ENCODE measurements at regions not wholly inside any gene's neighbourhood (a gene's known extent, or its start where the extent isn't known, plus 50 kb on each side); places are given as distances from the start of the nearest gene placed in this dataset.

GRCh38 chr2:212694398-212694797 lies 155.8 kb upstream of the ERBB4 start:
- H3K4me3 Mint-ChIP-seq, result no peak overlapping the region
- no peaks in the 10 kb centered on the region for H3K36me3 Mint-ChIP-seq (ENCODE audit: low read depth)
- H3K4me1 Mint-ChIP-seq, result no peaks in the 10 kb centered on the region
- no peak overlapping the region for H3K27ac ChIP-seq (ENCODE audit: low read depth)
- no peak for DNase-seq (ENCODE audit: low spot score)
- no peak for ATAC-seq
- H3K4me3 ChIP-seq, result no peak overlapping the region
- H3K27me3 Mint-ChIP-seq (ENCODE audit: insufficient read depth, low read depth, poor library complexity), result peaks cover 5% of the 10 kb centered on the region
- no peaks in the 10 kb centered on the region for H3K4me1 ChIP-seq (ENCODE audit: insufficient read depth)
- H3K9me2 ChIP-seq (ENCODE audit: insufficient read depth), result no peaks in the 10 kb centered on the region
- H3K79me2 ChIP-seq (replicated peaks; ENCODE audit: insufficient read depth), result no peaks in the 10 kb centered on the region
- H3K9me3 Mint-ChIP-seq, result no peaks in the 10 kb centered on the region
- no peak overlapping the region for H2AFZ ChIP-seq
- no peak for TF ChIP-seq ETS1 (IDR thresholded peaks at IDR 0.05)
- no peak for TF ChIP-seq POLR2AphosphoS5 (IDR thresholded peaks at IDR 0.05; ENCODE audit: low read depth)
- TF ChIP-seq ZNF331 (CRISPR knock-in tag; IDR thresholded peaks at IDR 0.05; ENCODE audit: low read depth), result no peak
- no peak for TF ChIP-seq CREB1 (CRISPR knock-in tag; IDR thresholded peaks at IDR 0.05; ENCODE audit: low read depth)
- no peak for TF ChIP-seq ZNF114 (CRISPR knock-in tag; IDR thresholded peaks at IDR 0.05)
- no peak for TF ChIP-seq JUNB (IDR thresholded peaks at IDR 0.05; ENCODE audit: unreplicated experiment)
- no peak for TF ChIP-seq CTCF (conservative IDR thresholded peaks at IDR 0.05; ENCODE audit: low read depth in 2 of 2)
- TF ChIP-seq, protein P1, sequence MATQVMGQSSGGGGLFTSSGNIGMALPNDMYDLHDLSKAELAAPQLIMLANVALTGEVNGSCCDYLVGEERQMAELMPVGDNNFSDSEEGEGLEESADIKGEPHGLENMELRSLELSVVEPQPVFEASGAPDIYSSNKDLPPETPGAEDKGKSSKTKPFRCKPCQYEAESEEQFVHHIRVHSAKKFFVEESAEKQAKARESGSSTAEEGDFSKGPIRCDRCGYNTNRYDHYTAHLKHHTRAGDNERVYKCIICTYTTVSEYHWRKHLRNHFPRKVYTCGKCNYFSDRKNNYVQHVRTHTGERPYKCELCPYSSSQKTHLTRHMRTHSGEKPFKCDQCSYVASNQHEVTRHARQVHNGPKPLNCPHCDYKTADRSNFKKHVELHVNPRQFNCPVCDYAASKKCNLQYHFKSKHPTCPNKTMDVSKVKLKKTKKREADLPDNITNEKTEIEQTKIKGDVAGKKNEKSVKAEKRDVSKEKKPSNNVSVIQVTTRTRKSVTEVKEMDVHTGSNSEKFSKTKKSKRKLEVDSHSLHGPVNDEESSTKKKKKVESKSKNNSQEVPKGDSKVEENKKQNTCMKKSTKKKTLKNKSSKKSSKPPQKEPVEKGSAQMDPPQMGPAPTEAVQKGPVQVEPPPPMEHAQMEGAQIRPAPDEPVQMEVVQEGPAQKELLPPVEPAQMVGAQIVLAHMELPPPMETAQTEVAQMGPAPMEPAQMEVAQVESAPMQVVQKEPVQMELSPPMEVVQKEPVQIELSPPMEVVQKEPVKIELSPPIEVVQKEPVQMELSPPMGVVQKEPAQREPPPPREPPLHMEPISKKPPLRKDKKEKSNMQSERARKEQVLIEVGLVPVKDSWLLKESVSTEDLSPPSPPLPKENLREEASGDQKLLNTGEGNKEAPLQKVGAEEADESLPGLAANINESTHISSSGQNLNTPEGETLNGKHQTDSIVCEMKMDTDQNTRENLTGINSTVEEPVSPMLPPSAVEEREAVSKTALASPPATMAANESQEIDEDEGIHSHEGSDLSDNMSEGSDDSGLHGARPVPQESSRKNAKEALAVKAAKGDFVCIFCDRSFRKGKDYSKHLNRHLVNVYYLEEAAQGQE (IDR thresholded peaks at IDR 0.05; ENCODE audit: unreplicated experiment), result no peak
- no peak for TF ChIP-seq NANOG (IDR thresholded peaks at IDR 0.05; ENCODE audit: borderline replicate concordance)
- TF ChIP-seq STAT1 (IDR thresholded peaks at IDR 0.05; ENCODE audit: unreplicated experiment), result no peak
- TF ChIP-seq EZH2phosphoT487 (IDR thresholded peaks at IDR 0.05; ENCODE audit: unreplicated experiment), result no peak
- TF ChIP-seq, protein P2, sequence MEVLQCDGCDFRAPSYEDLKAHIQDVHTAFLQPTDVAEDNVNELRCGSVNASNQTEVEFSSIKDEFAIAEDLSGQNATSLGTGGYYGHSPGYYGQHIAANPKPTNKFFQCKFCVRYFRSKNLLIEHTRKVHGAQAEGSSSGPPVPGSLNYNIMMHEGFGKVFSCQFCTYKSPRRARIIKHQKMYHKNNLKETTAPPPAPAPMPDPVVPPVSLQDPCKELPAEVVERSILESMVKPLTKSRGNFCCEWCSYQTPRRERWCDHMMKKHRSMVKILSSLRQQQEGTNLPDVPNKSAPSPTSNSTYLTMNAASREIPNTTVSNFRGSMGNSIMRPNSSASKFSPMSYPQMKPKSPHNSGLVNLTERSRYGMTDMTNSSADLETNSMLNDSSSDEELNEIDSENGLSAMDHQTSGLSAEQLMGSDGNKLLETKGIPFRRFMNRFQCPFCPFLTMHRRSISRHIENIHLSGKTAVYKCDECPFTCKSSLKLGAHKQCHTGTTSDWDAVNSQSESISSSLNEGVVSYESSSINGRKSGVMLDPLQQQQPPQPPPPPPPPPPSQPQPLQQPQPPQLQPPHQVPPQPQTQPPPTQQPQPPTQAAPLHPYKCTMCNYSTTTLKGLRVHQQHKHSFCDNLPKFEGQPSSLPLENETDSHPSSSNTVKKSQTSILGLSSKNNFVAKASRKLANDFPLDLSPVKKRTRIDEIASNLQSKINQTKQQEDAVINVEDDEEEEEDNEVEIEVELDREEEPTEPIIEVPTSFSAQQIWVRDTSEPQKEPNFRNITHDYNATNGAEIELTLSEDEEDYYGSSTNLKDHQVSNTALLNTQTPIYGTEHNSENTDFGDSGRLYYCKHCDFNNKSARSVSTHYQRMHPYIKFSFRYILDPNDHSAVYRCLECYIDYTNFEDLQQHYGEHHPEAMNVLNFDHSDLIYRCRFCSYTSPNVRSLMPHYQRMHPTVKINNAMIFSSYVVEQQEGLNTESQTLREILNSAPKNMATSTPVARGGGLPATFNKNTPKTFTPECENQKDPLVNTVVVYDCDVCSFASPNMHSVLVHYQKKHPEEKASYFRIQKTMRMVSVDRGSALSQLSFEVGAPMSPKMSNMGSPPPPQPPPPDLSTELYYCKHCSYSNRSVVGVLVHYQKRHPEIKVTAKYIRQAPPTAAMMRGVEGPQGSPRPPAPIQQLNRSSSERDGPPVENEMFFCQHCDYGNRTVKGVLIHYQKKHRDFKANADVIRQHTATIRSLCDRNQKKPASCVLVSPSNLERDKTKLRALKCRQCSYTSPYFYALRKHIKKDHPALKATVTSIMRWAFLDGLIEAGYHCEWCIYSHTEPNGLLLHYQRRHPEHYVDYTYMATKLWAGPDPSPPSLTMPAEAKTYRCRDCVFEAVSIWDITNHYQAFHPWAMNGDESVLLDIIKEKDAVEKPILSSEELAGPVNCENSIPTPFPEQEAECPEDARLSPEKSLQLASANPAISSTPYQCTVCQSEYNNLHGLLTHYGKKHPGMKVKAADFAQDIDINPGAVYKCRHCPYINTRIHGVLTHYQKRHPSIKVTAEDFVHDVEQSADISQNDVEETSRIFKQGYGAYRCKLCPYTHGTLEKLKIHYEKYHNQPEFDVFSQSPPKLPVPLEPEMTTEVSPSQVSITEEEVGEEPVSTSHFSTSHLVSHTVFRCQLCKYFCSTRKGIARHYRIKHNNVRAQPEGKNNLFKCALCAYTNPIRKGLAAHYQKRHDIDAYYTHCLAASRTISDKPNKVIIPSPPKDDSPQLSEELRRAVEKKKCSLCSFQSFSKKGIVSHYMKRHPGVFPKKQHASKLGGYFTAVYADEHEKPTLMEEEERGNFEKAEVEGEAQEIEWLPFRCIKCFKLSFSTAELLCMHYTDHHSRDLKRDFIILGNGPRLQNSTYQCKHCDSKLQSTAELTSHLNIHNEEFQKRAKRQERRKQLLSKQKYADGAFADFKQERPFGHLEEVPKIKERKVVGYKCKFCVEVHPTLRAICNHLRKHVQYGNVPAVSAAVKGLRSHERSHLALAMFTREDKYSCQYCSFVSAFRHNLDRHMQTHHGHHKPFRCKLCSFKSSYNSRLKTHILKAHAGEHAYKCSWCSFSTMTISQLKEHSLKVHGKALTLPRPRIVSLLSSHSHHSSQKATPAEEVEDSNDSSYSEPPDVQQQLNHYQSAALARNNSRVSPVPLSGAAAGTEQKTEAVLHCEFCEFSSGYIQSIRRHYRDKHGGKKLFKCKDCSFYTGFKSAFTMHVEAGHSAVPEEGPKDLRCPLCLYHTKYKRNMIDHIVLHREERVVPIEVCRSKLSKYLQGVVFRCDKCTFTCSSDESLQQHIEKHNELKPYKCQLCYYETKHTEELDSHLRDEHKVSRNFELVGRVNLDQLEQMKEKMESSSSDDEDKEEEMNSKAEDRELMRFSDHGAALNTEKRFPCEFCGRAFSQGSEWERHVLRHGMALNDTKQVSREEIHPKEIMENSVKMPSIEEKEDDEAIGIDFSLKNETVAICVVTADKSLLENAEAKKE (CRISPR knock-in tag; IDR thresholded peaks at IDR 0.05), result no peak
- no peak for TF ChIP-seq EZH2 (IDR thresholded peaks at IDR 0.05; ENCODE audit: low read depth, unreplicated experiment)
- no peaks in the 10 kb centered on the region for H4K20me1 ChIP-seq (replicated peaks; ENCODE audit: insufficient read depth)
- no peak overlapping the region for H3K4me2 ChIP-seq
- no peaks in the 10 kb centered on the region for H3K27me3 ChIP-seq (ENCODE audit: insufficient read depth)
- H3K36me3 ChIP-seq (ENCODE audit: insufficient read depth), result no peaks in the 10 kb centered on the region
- H3K27ac Mint-ChIP-seq, result no peak overlapping the region
- H3F3A ChIP-seq (replicated peaks; ENCODE audit: low read depth), result no peaks in the 10 kb centered on the region

Measured in GM23338 (cell line).